SK-N-SH (cell line): ENCODE measurements at regions not wholly inside any gene's neighbourhood (a gene's known extent, or its start where the extent isn't known, plus 50 kb on each side); places are given as distances from the start of the nearest gene placed in this dataset.
A peak's percentile ranks its signal among the peaks of the same experiment; 100 is the strongest.

ENCODE experiments used
- CTCF ChIA-PET: fragments of 300-600, 350-600 bp; formaldehyde crosslinking; extraction: SDS; loops from one replicate; lab custom pipeline; 2021; lab: Yijun Ruan, JAX
- POLR2A ChIA-PET: fragments of 350-600 bp; sonication (Branson Sonifier 250); formaldehyde crosslinking; extraction: SDS; loops from one replicate; lab custom pipeline; 2020; ENCODE audit warnings: antibody characterized with exemption, inconsistent platforms; lab: Yijun Ruan, JAX
- DNase-seq: peaks from one replicate; pipeline ENCODE4 v3.0.0; 2012
- H2AFZ ChIP-seq: fragments of 200-600 bp; sonication (generic); 2 replicates; pipeline ENCODE4 v1.8.1; 2016; ENCODE audit warnings: antibody characterized with exemption, mild to moderate bottlenecking, low read depth
- H3F3A ChIP-seq: fragments of 200-600 bp; sonication (generic); replicated peaks from 2 replicates; pipeline ENCODE3; 2016; ENCODE audit warnings: antibody characterized with exemption, mild to moderate bottlenecking; ENCODE audit not compliant: insufficient read depth
- H3K27ac ChIP-seq, 2 experiments: fragments of 200-500 bp in 1 of 2; fragments of 200-600 bp in 1 of 2; sonication (Bioruptor generic) in 1 of 2; sonication (generic), shearing (Covaris generic) in 1 of 2; 2 replicates each; pipeline versions ENCODE4 v1.5.1 to v1.6.1; 2014 to 2016; ENCODE audit warnings: low read depth in 2 of 2, inconsistent platforms in 1 of 2, low read length in 1 of 2, mild to moderate bottlenecking in 1 of 2, mixed read lengths in 1 of 2
- H3K27me3 ChIP-seq: fragments of 200-600 bp; sonication (generic), shearing (Covaris generic); 2 replicates; pipeline ENCODE4 v1.6.1; 2016; ENCODE audit warnings: mixed run types; ENCODE audit not compliant: insufficient read depth
- H3K36me3 ChIP-seq, 2 experiments: fragments of 200-500 bp in 1 of 2; fragments of 200-600 bp in 1 of 2; sonication (Bioruptor generic) in 1 of 2; sonication (generic) in 1 of 2; replicated peaks in 1 of 2; 2 replicates each; pipeline versions ENCODE3 to v1.5.1; 2014 to 2016; ENCODE audit warnings: low read length in 1 of 2, mild to moderate bottlenecking in 1 of 2; ENCODE audit not compliant: insufficient read depth in 2 of 2, control insufficient read depth in 1 of 2
- H3K4me1 ChIP-seq, 2 experiments: fragments of 200-500 bp in 1 of 2; fragments of 200-600 bp in 1 of 2; sonication (Bioruptor generic) in 1 of 2; sonication (generic), shearing (Covaris generic) in 1 of 2; 2 replicates each; pipeline versions ENCODE4 v1.5.1 to v1.6.1; 2014 to 2016; ENCODE audit warnings: low read depth in 1 of 2, low read length in 1 of 2, mixed run types in 1 of 2; ENCODE audit not compliant: insufficient read depth in 2 of 2, control insufficient read depth in 1 of 2
- H3K4me2 ChIP-seq: fragments of 200-600 bp; sonication (generic), shearing (Covaris generic); 2 replicates; pipeline ENCODE4 v1.6.1; 2017; ENCODE audit warnings: mixed run types
- H3K4me3 ChIP-seq, 2 experiments: fragments of 200-500 bp in 1 of 2; fragments of 200-600 bp in 1 of 2; sonication (Bioruptor generic) in 1 of 2; sonication (generic), shearing (Covaris generic) in 1 of 2; 2 replicates each; pipeline versions ENCODE4 v1.5.1 to v1.8.1; 2014 to 2016; ENCODE audit warnings: low read depth in 2 of 2, inconsistent platforms in 1 of 2, low read length in 1 of 2, mild to moderate bottlenecking in 1 of 2, mixed read lengths in 1 of 2, moderate library complexity in 1 of 2
- H3K79me2 ChIP-seq: fragments of 200-600 bp; sonication (generic); 2 replicates; pipeline ENCODE4 v1.8.1; 2017; ENCODE audit warnings: mild to moderate bottlenecking; ENCODE audit not compliant: insufficient read depth
- H3K9ac ChIP-seq: fragments of 200-600 bp; sonication (generic); 2 replicates; pipeline ENCODE4 v1.6.1; 2017; ENCODE audit warnings: mixed run types
- H3K9me2 ChIP-seq: fragments of 200-600 bp; sonication (generic); 2 replicates; pipeline ENCODE4 v1.6.1; 2017; ENCODE audit warnings: mixed run types
- H3K9me3 ChIP-seq: fragments of 200-600 bp; sonication (generic); 2 replicates; pipeline ENCODE4 v1.6.1; 2017; ENCODE audit warnings: mixed run types, mild to moderate bottlenecking, moderate library complexity
- H4K20me1 ChIP-seq: fragments of 200-600 bp; sonication (generic); 2 replicates; pipeline ENCODE4 v1.6.1; 2017; ENCODE audit warnings: mild to moderate bottlenecking, mixed run types; ENCODE audit not compliant: insufficient read depth
- CHD2 ChIP-seq: fragments of 150-350 bp; IDR thresholded peaks from 2 replicates; pipeline ENCODE4 v1.6.1; 2018; ENCODE audit warnings: low read length; ENCODE audit not compliant: partially characterized antibody
- CTCF ChIP-seq: fragments of 200-600 bp; sonication (generic); IDR thresholded peaks from 2 replicates; pipeline ENCODE4 v1.6.1; 2017; ENCODE audit warnings: antibody characterized with exemption, mild to moderate bottlenecking, moderate library complexity
- EP300 ChIP-seq, 2 experiments: IDR thresholded peaks; 2 replicates each; pipeline versions ENCODE4 v1.4.0 to v1.6.1; 2012; ENCODE audit warnings: borderline replicate concordance in 1 of 2, low read depth in 1 of 2, low read length in 1 of 2
- FOSL2 ChIP-seq: IDR thresholded peaks from 2 replicates; pipeline ENCODE4 v1.4.0; 2012; ENCODE audit warnings: low read depth, mild to moderate bottlenecking, moderate library complexity, borderline replicate concordance
- FOXJ3 ChIP-seq: sonication (generic); formaldehyde crosslinking; IDR thresholded peaks from 2 replicates; pipeline ENCODE4 v1.5.1; 2020; ENCODE audit warnings: mild to moderate bottlenecking, missing genetic modification reagents
- FOXM1 ChIP-seq: IDR thresholded peaks from 2 replicates; pipeline ENCODE4 v1.4.0; 2012; ENCODE audit warnings: low read depth, mild to moderate bottlenecking
- GABPA ChIP-seq: IDR thresholded peaks from 2 replicates; pipeline ENCODE4 v1.4.0; 2012; ENCODE audit warnings: low read depth, mild to moderate bottlenecking
- GATA2 ChIP-seq: sonication (generic); formaldehyde crosslinking; IDR thresholded peaks from 2 replicates; pipeline ENCODE4 v1.5.0; 2020; ENCODE audit warnings: mild to moderate bottlenecking, missing genetic modification reagents
- IRF3 ChIP-seq: fragments of 150-350 bp; IDR thresholded peaks from 2 replicates; pipeline ENCODE4 v1.6.1; 2016; ENCODE audit warnings: mild to moderate bottlenecking, low read depth, low read length
- JUND ChIP-seq: IDR thresholded peaks from 2 replicates; pipeline ENCODE4 v1.4.0; 2012
- MXI1 ChIP-seq: IDR thresholded peaks from 2 replicates; pipeline ENCODE4 v1.6.1; 2012; ENCODE audit warnings: mild to moderate bottlenecking, low read depth, low read length, improper control_type of control experiment
- NRF1 ChIP-seq: IDR thresholded peaks from 2 replicates; pipeline ENCODE4 v1.6.1; 2012; ENCODE audit warnings: low read depth, mild to moderate bottlenecking, low read length
- PBX3 ChIP-seq: IDR thresholded peaks from 2 replicates; pipeline ENCODE4; 2012
- POLR2AphosphoS5 ChIP-seq: IDR thresholded peaks from 2 replicates; pipeline ENCODE4 v1.6.1; 2012; ENCODE audit warnings: low read depth, low read length
- RAD21 ChIP-seq: IDR thresholded peaks from 2 replicates; pipeline ENCODE4 v1.6.1; 2012; ENCODE audit warnings: mild to moderate bottlenecking, low read length
- RCOR1 ChIP-seq: fragments of 150-350 bp; IDR thresholded peaks from 2 replicates; pipeline ENCODE4 v1.6.1; 2017; ENCODE audit warnings: antibody characterized with exemption, low read length
- REST ChIP-seq: IDR thresholded peaks from 2 replicates; pipeline ENCODE4 v1.6.1; 2012; ENCODE audit warnings: mild to moderate bottlenecking, low read depth, low read length, moderate library complexity
- RFX5 ChIP-seq: IDR thresholded peaks from 2 replicates; pipeline ENCODE4 v1.6.1; 2012; ENCODE audit warnings: mild to moderate bottlenecking, improper control_type of control experiment, low read length
- RXRA ChIP-seq: IDR thresholded peaks from 2 replicates; pipeline ENCODE4 v1.4.0; 2012; ENCODE audit warnings: low read depth, mild to moderate bottlenecking, borderline replicate concordance
- SIN3A ChIP-seq: IDR thresholded peaks from 2 replicates; pipeline ENCODE4 v1.6.1; 2012; ENCODE audit warnings: low read depth, mild to moderate bottlenecking, low read length, moderate library complexity, borderline replicate concordance
- SMC3 ChIP-seq: IDR thresholded peaks from 2 replicates; pipeline ENCODE4 v1.6.1; 2012; ENCODE audit warnings: low read depth, low read length, improper control_type of control experiment
- TAF1 ChIP-seq: IDR thresholded peaks from 2 replicates; pipeline ENCODE4 v1.6.1; 2012; ENCODE audit warnings: low read depth, mild to moderate bottlenecking, low read length, moderate library complexity, borderline replicate concordance
- TCF12 ChIP-seq: IDR thresholded peaks from 2 replicates; pipeline ENCODE4 v1.4.0; 2012
- USF1 ChIP-seq: IDR thresholded peaks from 2 replicates; pipeline ENCODE4 v1.4.0; 2012; ENCODE audit warnings: low read depth, borderline replicate concordance
- YY1 ChIP-seq: IDR thresholded peaks from 2 replicates; pipeline ENCODE4 v1.4.0; 2012; ENCODE audit warnings: low read depth, mild to moderate bottlenecking
- WGBS: methylation state at CpG from one replicate; pipeline ENCODE4 v1.1.6; 2017; ENCODE audit warnings: low lambda C conversion rate; 5-methylcytosine and 5-hydroxymethylcytosine counted together
- TF ChIP-seq, protein P1 (sequence below): IDR thresholded peaks from 2 replicates; pipeline ENCODE4 v1.4.0; 2012; ENCODE audit warnings: low read depth

GRCh38 chr2:39948016-39948719 lies 169.1 kb upstream of the THUMPD2 start:
- no peaks in the 10 kb centered on the region for H3K9me2 ChIP-seq
- WGBS: 32% methylated on average over 1 of the region's 1 CpG
- no peaks in the 10 kb centered on the region for H3K79me2 ChIP-seq
- TF ChIP-seq GATA2 (CRISPR knock-in tag): no peak
- no peak for TF ChIP-seq POLR2AphosphoS5
- no peak for TF ChIP-seq USF1
- TF ChIP-seq, protein P1, sequence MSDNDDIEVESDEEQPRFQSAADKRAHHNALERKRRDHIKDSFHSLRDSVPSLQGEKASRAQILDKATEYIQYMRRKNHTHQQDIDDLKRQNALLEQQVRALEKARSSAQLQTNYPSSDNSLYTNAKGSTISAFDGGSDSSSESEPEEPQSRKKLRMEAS: no peak
- peak; percentile 66 for TF ChIP-seq JUND
- no peak for TF ChIP-seq TAF1
- TF ChIP-seq SMC3: no peak
- TF ChIP-seq CTCF: no peak
- TF ChIP-seq SIN3A: no peak
- no peak for TF ChIP-seq GABPA
- TF ChIP-seq IRF3: no peak
- TF ChIP-seq FOSL2: peak; percentile 38; the same call in 1 of the 2 replicates
- no peak for TF ChIP-seq FOXJ3 (CRISPR knock-in tag)
- TF ChIP-seq REST: no peak
- TF ChIP-seq PBX3: peak; percentile 87
- no peak for TF ChIP-seq MXI1
- TF ChIP-seq YY1: no peak
- TF ChIP-seq RAD21: no peak
- no peak for TF ChIP-seq FOXM1
- TF ChIP-seq RCOR1: no peak
- no peak for TF ChIP-seq CHD2
- peak; percentile 70 for TF ChIP-seq TCF12
- TF ChIP-seq RFX5: no peak
- TF ChIP-seq EP300 (IDR thresholded peaks at IDR 0.05; ENCODE audit: borderline replicate concordance in 1 of 2, low read depth in 1 of 2, low read length in 1 of 2): peak in 1 of 2 experiments; percentile 31; a peak in 1 of 4 replicates
- no peak for TF ChIP-seq RXRA
- no peak for TF ChIP-seq NRF1
- H2AFZ ChIP-seq: no peak overlapping the region
- no peak overlapping the region for H3K9ac ChIP-seq
- no peaks in the 10 kb centered on the region for H4K20me1 ChIP-seq
- no peak overlapping the region for H3K4me2 ChIP-seq
- POLR2A ChIA-PET: no interaction called here
- H3K9me3 ChIP-seq: no peaks in the 10 kb centered on the region
- peaks cover 7 to 19% of the 10 kb centered on the region in 2 experiments; a peak in 3 of 4 replicates for H3K4me1 ChIP-seq
- H3K4me3 ChIP-seq: no peak overlapping the region
- no peaks in the 10 kb centered on the region for H3K36me3 ChIP-seq
- CTCF ChIA-PET: interaction anchor here (0.8 to 1.5 kb wide), 3 partner anchors 10 to 502 kb away, joined by 3 read pairs; no protein-coding TSS in a partner anchor
- peaks cover 16% of the 10 kb centered on the region for H3F3A ChIP-seq
- H3K27me3 ChIP-seq: no peaks in the 10 kb centered on the region
- peak overlapping the region in 1 of 2 experiments; percentile 44; a peak in 3 of 4 replicates for H3K27ac ChIP-seq
- no peak for DNase-seq
